Kidney (tissue), 13 donors: ENCODE measurements at regions not wholly inside any gene's neighbourhood (a gene's known extent, or its start where the extent isn't known, plus 50 kb on each side); places are given as distances from the start of the nearest gene placed in this dataset.

Source experiments
- DNase-seq, 5 donors: peaks; one replicate each; pipeline ENCODE4 v3.0.0-alpha.2; 2013 to 2020
- FAIRE-seq: peaks from 2 replicates; lab custom pipeline; 2012; peaks lifted over from hg19 to GRCh38; lab: Jason Lieb, UNC
- H3K27ac ChIP-seq, 2 donors: one replicate each; pipeline ENCODE4 v1.7.0; 2013; ENCODE audit warnings: low read depth in 2 of 2, low read length in 2 of 2, inconsistent platforms in 1 of 2
- H3K27me3 ChIP-seq: one replicate; pipeline ENCODE4 v1.7.1; 2013; ENCODE audit warnings: low read length, inconsistent platforms; ENCODE audit not compliant: control insufficient read depth, insufficient read depth
- H3K36me3 ChIP-seq, 3 donors: one replicate each; pipeline versions ENCODE4 v1.7.0 to v1.7.1; 2013; ENCODE audit warnings: low read length in 3 of 3, control low read depth in 1 of 3, inconsistent platforms in 1 of 3; ENCODE audit not compliant: insufficient read depth in 3 of 3, control insufficient read depth in 2 of 3
- H3K4me1 ChIP-seq, 3 donors: one replicate each; pipeline versions ENCODE4 v1.7.0 to v1.7.1; 2013; ENCODE audit warnings: low read length in 3 of 3, inconsistent platforms in 1 of 3, low read depth in 1 of 3; ENCODE audit not compliant: control insufficient read depth in 2 of 3, insufficient read depth in 2 of 3
- H3K4me3 ChIP-seq, 3 donors: one replicate each; pipeline versions ENCODE4 v1.7.0 to v1.8.1; 2013; ENCODE audit warnings: low read length in 3 of 3, control low read depth in 1 of 3, inconsistent platforms in 1 of 3
- H3K9ac ChIP-seq, 3 donors: one replicate each; pipeline versions ENCODE4 v1.7.0 to v1.7.1; 2013; ENCODE audit warnings: low read length in 3 of 3, control low read depth in 1 of 3, inconsistent platforms in 1 of 3
- H3K9me3 ChIP-seq, 3 donors: one replicate each; pipeline versions ENCODE4 v1.7.0 to v1.7.1; 2013; ENCODE audit warnings: low read length in 3 of 3, control low read depth in 1 of 3, inconsistent platforms in 1 of 3; ENCODE audit not compliant: control insufficient read depth in 2 of 3, insufficient read depth in 1 of 3
- intact Hi-C: fragments of 100-400 bp; cut with DNase I; formaldehyde crosslinking; loops from one replicate; pipeline ENCODE4 v1.11.1; 2022
- TF ChIP-seq, protein P1 (sequence below): IDR thresholded peaks from 3 replicates; pipeline ENCODE4 v1.5.1; 2012; ENCODE audit warnings: mild to moderate bottlenecking, moderate library complexity, borderline replicate concordance; ENCODE audit not compliant: insufficient read depth; ENCODE audit errors: extremely low read depth
- donor health status: control.
- donor health status: control.
- donor health status: control.
- donor health status: control.
- donor health status: control.
- donor health status: DM: yes; HTN: yes; CAD: no.
- donor health status: Normal renal cell carcinoma (clear cell type).

GRCh38 chr21:34268493-34268892, 95.3 kb upstream of the KCNE2 start:
- intact Hi-C loops, result no loop called here
- H3K9me3 ChIP-seq, result no peaks in the 10 kb centered on the region

GRCh38 chr21:34270411-34270810, 93.4 kb upstream of the KCNE2 start:
- H3K9me3 ChIP-seq, result no peaks in the 10 kb centered on the region
- no peak overlapping the region for H3K27ac ChIP-seq
- DNase-seq (no peak), FAIRE-seq (no peak)
- no peak overlapping the region for H3K4me3 ChIP-seq
- intact Hi-C loops, result no loop called here
- H3K9ac ChIP-seq, result no peak overlapping the region
- H3K27me3 ChIP-seq, result no peaks in the 10 kb centered on the region
- H3K4me1 ChIP-seq, result no peaks in the 10 kb centered on the region
- TF ChIP-seq, protein P1, sequence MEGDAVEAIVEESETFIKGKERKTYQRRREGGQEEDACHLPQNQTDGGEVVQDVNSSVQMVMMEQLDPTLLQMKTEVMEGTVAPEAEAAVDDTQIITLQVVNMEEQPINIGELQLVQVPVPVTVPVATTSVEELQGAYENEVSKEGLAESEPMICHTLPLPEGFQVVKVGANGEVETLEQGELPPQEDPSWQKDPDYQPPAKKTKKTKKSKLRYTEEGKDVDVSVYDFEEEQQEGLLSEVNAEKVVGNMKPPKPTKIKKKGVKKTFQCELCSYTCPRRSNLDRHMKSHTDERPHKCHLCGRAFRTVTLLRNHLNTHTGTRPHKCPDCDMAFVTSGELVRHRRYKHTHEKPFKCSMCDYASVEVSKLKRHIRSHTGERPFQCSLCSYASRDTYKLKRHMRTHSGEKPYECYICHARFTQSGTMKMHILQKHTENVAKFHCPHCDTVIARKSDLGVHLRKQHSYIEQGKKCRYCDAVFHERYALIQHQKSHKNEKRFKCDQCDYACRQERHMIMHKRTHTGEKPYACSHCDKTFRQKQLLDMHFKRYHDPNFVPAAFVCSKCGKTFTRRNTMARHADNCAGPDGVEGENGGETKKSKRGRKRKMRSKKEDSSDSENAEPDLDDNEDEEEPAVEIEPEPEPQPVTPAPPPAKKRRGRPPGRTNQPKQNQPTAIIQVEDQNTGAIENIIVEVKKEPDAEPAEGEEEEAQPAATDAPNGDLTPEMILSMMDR, result no peak
- H3K36me3 ChIP-seq, result no peaks in the 10 kb centered on the region

More at GRCh38 chr21:34268493-34268892, 95.3 kb upstream of the KCNE2 start:
- FAIRE-seq (no peak), DNase-seq (no peak)
- Histone ChIP-seq H3K4me1 (no peaks in the 10 kb centered on the region), H3K4me3 (no peak overlapping the region), H3K36me3 (no peaks in the 10 kb centered on the region), H3K27ac (no peak overlapping the region), H3K9ac (no peak overlapping the region), H3K27me3 (no peaks in the 10 kb centered on the region)
- TF ChIP-seq, protein P1, result no peak

GRCh38 chr21:34271189-34271851, 92.5 kb upstream of the KCNE2 start:
- H3K27me3 ChIP-seq, result no peaks in the 10 kb centered on the region
- H3K4me1 ChIP-seq, result no peaks in the 10 kb centered on the region
- H3K4me3 ChIP-seq, result no peak overlapping the region
- H3K27ac ChIP-seq, result no peak overlapping the region
- intact Hi-C loops, result no loop called here
- TF ChIP-seq, protein P1, result no peak
- DNase-seq (no peak), FAIRE-seq (no peak)
- H3K36me3 ChIP-seq, result no peaks in the 10 kb centered on the region
- no peaks in the 10 kb centered on the region for H3K9me3 ChIP-seq
- H3K9ac ChIP-seq, result no peak overlapping the region

DNA sequence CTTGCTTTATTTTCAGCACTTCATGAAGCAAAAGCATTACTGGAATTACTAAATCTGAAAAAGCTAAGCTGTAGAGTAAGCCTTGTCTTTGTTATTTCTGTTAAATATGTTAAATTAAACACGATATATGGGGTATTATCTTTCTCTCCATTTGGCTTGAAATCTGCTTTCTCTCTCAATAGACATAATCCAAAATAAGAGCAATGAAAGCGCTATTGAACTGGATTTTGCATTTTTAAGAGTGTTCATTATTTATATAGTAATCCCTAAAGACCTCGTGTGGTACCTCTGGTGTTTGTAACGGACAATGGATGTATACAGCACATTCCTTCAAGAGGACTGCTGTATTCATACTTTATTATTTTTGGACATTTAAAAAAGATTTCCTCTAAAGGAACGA, 91.5 kb upstream of the KCNE2 start:
- TF ChIP-seq, protein P1, result no peak
- intact Hi-C loops, result no loop called here
- no peak overlapping the region for H3K27ac ChIP-seq
- FAIRE-seq, result no peak
- no peaks in the 10 kb centered on the region for H3K4me1 ChIP-seq
- no peaks in the 10 kb centered on the region for H3K27me3 ChIP-seq
- H3K4me3 ChIP-seq, result no peak overlapping the region
- DNase-seq, result no peak
- H3K36me3 ChIP-seq, result no peaks in the 10 kb centered on the region
- H3K9ac ChIP-seq, result no peak overlapping the region
- H3K9me3 ChIP-seq, result no peaks in the 10 kb centered on the region
